Right lung (tissue), 2 donors: ENCODE measurements at regions not wholly inside any gene's neighbourhood (a gene's known extent, or its start where the extent isn't known, plus 50 kb on each side); places are given as distances from the start of the nearest gene placed in this dataset.

Source experiments
- DNase-seq, 2 donors: peaks; one replicate each; pipeline ENCODE4 v3.0.0-alpha.2; 2013

DNA sequence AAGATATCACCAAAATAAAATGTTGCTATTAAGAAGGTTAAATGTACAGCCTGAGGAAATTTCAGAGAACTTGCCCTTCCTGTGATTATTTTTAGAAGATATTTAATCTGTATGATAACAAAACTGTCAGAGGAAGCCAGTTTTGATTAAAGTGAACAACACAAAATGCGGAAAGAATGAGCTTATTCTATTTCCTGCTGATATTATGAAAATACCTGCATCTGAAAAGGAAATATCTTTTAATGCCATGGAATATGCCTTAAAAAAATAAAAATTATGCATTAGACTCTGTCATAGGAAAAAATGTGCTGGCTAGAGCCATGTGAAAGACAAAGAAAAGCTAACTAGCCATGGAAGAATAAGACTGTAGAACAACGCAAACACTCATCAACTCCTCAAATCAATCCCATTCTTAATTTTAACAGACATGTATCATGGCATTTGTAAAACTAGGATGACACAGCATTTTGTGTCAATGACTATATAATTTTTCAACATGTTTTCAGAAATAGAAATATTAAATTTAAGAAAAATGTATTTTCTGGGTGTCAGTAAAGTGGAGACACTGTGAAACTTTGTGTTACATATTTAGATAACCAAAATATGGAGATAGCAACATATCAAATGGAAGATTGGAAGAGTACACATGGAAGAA, 1768.2 kb downstream of the SUCLG1 start:
- DNase-seq, result no peak

DNA sequence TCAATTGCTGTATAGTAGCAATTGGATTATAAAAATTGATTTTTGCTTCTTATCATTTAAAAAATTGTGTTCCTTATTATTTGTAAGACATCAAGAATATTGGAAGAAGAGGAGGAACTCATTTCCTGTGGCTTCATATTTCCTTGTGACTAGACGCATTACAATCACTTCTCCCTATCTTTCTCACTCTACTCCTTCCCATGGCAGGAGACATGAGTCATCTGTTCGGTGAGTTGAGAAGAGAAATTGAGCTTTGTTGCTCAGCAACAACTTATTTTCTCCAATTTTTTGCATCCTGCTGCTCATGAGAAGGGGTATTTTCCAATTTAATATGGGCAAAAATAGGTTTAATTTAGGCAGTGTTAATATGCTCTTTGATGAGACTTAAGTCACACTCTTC, 1783.9 kb downstream of the SUCLG1 start:
- no peak for DNase-seq

DNA sequence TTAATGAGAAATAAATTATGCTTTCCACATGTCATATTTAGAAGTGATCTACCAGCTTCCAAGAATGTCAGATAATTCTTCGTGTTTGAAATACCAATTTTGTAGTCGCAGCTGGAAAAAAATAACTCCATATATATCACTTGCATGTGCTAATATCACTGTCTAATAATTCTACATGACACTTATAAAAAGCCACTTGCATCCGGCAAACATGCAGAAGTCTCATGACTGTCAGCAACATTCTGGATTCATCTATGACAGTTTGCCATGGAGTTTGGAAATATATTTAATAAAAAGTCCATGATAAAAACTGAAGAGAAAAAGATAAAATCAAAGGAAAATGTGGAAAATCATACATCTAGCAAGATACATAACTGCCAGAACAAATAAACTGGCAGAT, 1784.4 kb downstream of the SUCLG1 start:
- no peak for DNase-seq

DNA sequence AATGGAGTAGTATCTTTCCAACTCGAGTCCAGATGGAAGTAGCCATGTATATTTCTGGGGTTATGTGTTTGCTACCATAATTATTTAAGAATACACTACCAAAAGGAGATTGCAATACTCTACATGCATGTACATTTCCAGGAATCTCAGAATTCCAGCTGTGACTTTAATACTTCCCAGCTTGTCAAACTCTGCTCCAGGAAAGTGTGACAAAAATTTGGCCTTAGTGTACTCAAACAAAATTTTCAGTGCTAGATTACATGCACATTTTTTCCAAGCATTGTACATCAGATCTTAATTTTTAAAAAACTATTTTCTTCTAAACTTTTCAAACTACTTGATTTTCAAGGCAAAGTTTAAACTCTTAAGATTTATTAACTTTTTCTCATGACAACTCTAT, 1791.6 kb downstream of the SUCLG1 start:
- no peak for DNase-seq

DNA sequence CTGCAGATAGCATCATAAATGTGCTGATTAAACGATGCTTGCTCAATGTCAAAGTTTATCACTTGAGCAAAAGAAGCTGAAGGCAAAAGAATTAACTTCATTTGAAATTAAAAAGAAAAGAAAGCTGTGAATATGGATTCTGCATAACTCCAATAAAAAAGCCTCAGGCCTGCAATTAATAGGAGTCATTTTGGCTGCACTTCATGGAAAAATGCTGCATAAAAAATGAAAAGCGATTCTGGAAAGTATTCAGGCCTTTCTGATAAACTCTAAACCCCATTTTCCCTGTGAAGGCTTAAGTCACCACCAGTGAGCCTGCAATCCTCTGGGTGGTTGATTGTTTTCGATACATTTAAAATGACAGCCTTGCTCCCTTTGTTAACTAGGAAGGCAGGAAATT, 1793.4 kb downstream of the SUCLG1 start:
- no peak for DNase-seq

DNA sequence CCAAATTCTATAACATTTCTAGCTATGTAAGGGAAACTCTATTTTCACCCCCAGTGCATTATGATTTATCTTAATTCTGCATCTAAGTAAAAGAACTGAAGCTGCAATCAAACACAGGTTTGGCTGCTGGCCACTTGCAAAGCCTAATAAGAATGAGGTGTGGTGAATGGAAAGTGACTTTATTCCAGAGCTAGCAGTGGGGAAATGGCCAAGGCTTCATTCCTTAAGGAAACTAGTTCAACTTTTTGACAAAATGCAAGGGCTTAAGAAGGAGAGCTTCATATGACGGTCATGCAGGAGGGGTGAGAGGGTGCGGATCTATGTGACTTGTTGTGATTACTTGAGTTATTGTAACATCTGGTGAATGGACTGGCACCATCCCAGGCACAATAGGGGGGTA, 1802.0 kb downstream of the SUCLG1 start:
- DNase-seq, result no peak

DNA sequence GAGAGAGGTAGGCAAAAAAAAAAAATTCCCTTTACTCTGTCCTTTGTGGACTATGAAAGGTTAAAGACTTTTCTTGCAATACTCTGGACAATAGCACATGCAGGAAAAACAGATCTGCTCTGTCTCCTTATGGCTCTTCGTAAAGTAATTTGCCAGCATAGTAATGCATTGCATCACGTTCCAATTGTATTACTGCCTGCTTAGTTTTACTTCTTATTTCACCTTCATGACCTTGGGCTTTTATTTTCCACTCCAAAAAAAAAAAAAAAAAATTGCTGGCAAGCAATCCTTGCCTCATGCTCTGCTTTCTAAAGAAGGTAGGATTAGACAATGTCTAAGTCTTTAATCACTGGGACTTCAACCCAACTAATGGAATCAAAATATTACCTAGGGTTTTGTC, 1802.7 kb downstream of the SUCLG1 start:
- no peak for DNase-seq

DNA sequence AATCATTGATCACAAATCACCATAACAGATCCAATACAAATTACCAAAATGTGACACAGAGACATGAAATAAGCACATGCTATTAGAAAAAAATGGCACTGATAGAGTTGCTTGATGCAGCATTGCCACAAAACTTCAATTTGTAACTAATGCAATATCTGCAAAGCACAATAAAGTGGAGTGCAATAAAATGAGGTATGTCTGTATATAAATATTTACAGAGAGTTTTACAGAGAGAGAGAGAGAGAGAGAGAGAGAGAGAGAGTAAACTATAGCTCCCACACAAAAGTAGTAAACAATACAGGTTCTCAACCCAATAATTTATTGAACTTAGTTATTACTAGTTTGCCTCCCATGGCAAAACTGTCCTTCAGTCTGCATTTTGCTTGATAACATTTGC, 1807.0 kb downstream of the SUCLG1 start:
- DNase-seq, result no peak

DNA sequence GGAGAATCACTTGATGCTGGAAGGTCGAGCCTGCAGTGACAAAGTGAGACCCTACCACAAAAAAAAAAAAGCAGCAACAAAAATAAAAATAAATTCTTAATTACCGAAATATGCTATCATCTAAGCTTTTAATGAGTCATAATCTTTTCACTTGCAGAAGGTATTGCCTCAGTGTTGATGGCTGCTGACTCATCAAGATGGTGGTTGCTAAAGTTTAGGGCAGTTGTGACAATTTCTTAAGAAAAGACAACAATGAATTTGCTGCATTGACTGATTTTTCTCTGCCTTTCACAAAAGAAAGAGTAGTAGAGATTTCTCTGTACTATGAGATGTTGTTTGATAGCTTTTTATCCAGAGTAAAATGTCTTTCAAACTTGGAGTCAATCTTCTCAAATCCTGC, 1809.0 kb downstream of the SUCLG1 start:
- no peak for DNase-seq

DNA sequence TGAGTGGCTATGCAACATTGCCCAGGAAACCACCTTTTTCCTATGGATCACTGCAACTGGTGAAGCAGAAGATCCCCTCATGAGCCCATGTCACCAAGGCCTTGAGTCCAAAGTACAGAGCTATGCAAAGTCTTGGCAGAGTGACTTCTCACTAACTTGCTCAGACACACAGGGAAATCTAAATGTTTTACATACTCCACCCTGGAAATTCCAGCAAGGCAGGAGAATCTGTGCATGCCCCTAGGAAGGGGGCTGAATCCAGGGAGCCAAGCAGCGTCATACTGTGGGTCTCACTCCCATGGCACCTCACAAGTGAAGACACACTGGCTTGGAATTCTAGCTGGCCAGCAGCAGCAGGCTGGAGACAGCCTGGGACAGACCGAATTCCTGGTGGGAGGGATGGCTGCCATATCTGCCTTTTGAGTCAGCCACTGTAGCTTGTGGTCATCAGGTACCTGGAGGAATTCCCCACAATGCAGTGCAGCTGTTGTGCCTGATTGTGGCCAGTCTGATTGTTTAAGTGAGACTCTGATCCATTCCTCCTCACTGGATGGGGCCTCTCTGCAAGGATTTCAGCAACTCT, 1817.4 kb downstream of the SUCLG1 start:
- DNase-seq, result no peak

DNA sequence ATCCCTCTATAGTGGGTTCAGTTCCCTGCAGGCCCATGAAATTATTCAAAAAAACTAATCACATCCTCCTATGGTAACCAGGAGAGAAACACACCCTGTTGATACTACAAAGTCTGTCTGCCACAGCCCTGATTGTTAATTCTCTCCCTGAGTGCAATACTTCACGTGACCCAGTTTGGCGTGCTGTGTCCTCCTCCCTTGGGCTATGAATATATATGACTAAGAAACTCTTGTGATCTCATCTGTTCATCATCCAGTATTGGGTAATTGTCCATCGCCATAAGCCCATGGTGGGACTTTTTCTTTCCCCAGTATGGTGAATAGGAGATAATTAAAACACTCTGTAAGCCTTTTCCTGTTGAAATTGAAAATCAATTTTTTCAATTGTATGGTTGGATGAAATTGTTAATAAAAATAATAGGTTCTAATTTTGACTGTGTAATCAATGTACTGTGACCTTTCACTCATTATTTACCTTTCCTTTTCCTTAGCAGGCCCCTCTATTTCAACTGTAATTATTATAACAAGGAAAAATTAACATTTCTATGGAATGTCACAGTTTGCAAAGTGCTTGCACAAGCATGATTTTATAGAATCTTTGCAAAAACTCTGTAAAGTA, 1822.6 kb downstream of the SUCLG1 start:
- no peak for DNase-seq

DNA sequence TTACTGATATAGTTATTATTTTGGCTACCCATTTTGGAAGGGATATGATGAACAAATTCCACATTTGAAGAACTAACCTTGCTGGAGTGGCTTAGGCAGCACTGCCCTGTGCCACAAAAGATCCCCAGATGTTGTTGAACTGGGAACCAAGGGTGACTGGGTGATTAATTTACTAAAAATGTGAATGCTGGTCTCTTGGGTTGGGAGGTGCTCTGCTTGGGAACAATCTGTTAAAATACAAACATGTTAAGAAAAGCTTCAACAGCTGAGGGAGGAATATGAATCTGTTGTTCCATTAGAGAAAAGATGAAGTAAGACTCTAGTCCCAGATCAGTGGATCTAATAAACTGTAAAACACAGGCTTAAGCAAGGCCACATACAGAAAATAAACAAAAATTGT, 1860.1 kb downstream of the SUCLG1 start:
- DNase-seq, result no peak

DNA sequence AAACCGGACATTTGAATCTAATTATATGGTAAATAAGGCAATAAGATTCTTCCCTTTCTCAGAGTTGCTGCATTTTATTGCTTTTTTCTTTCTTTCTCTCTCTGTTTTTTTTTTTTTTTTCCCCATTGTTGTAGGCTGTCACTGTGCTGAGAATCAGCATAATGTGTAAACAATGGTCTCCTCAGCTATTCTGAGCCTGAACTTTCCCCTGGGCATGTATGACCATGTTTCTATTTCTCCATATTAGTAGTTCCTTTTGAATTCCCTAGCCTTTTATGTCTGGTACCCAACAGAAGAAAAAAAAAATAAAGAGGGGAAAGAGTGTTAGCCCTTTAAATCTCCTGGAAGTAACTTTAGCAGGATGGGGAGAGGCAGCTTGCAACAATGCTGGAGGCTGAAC, 1862.5 kb downstream of the SUCLG1 start:
- DNase-seq, result no peak

DNA sequence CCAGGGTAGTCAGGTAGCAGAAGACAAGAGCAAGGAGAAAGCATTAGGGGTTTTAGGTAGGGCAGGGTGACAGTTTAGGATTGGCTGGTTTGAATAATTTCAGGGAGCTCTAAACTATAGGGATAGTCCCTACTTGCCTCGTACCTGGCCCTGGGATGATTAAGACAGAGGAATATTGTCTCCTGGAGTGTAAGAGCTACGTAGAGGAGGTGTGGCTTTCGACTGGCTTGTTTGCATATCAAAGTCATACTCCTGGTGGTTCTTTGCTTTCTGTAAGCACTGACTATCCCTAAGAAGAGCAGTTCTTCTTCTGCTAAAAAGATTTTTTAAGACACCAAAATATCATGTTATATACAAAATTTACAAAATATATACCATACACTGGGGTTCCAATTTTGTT, 1867.4 kb downstream of the SUCLG1 start:
- no peak for DNase-seq

DNA sequence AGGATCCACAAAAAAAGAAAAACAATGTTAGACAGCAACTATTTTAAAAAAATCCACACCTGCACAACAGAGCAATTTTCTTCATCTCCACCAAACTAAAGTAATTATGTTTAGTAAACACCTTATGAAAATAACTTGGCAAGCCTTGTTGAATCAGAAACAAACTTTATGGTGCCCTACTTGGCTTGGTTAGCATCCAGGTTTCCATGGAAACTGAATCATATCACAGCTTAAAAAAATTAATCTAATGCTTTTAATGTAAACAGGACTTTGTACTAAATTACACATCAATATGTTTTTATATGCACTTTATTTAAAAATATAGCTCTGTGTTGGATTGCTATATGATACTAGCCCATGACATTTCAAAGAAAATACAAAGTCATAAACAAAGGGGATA, 1882.4 kb downstream of the SUCLG1 start:
- DNase-seq, result no peak

DNA sequence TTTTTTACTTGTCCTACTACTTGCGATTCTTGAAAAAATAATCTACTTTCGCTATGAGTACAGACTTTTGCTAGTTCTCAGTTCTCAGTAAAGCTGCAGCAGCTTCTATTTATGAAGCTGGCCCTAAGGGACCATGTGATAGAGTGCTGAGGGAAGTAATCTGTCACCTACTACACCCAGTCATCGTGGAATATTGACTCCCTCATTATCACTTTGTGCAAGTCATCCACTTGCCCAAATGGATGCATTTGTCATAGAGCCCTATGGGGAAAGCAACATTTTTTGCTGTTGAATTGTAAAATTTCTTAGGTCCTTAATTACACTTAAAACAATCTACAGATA, 1919.8 kb downstream of the SUCLG1 start:
- no peak for DNase-seq

DNA sequence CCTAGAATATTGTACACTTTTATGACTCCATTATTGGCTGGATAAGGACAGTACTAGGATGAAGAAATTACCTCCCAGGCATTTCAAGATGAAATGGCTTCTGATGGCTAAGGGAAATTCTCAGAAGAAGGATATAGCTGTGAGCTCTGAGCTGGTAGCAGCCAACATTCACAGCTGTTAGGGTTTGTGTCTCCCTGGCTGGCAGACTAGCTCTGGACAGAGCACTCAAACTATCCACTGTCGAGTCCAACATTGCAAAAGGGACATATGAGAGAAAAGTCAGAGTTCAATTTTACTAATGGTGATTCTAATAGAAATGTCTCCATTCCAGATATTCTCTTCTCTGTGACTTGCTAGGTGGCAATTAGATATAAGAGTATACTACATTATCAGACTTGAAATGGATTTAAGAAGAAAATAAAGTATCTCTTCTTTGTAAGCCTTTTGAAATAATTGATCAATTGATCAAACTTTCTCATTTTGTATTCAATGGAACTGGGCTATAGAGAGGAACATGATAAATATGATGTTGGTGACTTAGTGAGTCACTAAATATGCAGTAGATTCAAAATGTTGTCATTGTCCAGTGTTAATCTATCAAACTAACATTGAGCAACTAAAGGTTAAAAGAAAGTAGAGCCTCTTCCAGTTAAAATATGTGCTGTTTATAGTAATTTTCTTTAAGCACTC, 1920.3 kb downstream of the SUCLG1 start:
- DNase-seq, result no peak

DNA sequence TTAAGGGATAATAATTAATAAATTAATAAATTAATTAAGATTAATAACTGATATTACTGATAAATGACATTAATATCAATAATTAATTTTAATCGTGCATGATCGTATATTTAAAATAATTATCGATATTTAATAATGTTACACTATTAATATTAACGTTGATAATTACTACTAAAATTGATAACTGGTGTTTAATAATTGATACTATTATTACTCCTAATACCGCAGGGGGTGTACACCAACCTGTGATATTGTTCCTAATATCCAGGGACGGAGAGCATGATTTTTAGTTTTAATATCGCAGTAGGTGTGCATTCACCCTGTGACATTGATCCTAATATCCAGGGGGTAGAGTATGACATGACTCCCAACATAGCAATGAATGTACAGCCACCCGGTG, 1930.8 kb downstream of the SUCLG1 start:
- no peak for DNase-seq

DNA sequence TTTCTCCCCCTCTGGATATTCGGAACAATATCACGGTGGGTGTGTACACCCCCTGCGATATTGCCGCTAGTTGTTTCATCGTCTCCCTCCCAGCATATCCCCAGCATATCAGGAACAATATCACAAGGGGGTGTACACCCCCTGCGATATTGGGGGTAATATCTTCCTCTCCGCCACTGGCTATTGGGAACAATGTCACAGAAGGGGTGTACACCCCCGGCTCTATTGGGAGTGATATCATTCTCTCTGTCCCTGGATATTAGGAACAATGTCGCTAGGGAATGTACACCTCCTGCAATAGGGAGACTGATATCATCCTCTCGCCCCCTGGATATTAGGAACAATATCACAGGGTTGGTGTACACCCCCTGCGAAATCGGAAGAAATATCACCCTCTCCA, 1932.0 kb downstream of the SUCLG1 start:
- DNase-seq, result no peak

DNA sequence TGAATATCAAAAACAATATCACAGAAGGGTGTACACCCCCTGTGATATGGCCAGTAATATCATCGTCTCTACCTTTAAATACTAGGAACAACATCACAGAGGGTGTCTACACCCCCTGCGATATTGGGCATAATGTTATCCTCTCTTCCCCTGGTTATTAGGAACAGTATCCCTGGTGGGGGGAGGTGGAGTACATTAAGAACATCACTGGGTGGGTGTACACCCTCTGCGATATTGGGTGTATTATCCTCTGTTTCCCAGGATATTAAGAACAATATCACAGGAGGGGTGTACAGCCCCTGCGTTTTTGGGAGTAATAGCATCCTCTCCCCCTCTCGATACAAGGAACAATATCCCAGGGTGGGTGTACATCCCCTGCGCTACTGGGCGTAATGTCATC, 1932.8 kb downstream of the SUCLG1 start:
- no peak for DNase-seq

DNA sequence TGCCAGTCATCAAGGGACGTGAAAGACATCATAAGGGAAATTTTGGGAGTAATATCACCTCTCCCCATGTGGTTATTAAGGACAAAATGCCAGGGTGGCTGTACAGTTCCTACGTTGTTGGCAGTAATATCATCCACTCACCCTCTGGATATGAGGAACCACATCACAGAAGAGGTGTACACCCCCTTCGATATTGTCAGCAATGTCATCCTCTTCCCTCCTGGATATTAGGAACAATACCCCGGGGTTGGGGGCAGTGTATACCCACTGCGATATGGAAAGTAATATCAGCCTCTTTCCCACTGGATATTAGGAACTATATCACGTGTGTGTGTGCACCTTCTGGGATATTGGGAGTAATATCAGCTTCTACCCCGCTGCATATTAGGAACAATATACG, 1933.3 kb downstream of the SUCLG1 start:
- no peak for DNase-seq

DNA sequence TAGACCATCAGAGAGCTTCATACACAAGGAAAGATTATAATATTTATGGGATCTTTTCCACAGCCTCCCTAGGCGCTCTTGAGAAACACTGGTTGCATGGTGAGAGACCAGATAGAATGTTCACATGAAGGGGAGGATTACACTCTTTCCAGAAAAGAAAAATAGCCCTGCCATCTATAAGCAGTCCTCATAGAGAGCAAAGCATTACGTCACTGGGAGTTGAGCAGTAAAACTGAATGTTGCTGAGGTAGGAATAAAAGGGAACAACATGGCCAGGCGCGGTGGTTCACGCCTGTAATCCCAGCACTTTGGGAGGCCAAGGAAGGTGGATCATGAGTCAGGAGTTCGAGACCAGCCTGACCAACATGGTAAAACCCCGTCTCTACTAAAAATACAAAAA, 1934.3 kb downstream of the SUCLG1 start:
- no peak for DNase-seq

DNA sequence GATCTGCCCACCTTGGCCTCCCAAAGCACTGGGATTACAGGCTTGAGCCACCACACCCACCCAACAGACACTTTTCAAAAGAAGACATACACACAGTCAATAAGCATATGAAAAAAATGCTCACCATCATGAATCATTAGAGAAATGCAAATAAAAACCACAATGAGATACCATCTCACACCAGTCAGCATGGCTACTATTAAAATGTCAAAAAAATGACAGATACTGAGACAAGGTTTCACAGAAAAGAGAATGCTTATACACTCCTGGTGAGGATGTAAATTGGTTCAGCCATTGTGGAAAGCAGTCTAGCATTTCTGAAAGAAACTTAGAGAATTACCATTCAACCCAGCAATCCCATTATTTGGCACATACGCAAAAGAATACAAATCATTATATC, 1947.2 kb downstream of the SUCLG1 start:
- DNase-seq, result no peak
